A549 (cell line): ENCODE measurements at regions not wholly inside any gene's neighbourhood (a gene's known extent, or its start where the extent isn't known, plus 50 kb on each side); places are given as distances from the start of the nearest gene placed in this dataset.

Source experiments
- CTCF ChIP-seq: fragments of >200 bp; sonication (Bioruptor Twin); formaldehyde crosslinking; IDR thresholded peaks from 3 replicates; pipeline ENCODE4 v1.5.1; 2016
- JUN ChIP-seq, 2 experiments: fragments of >200 bp; sonication (Bioruptor Twin); formaldehyde crosslinking; IDR thresholded peaks; 2 replicates in 1 of 2; 3 replicates in 1 of 2; pipeline ENCODE4 v1.6.1; 2016 to 2017
- MYC ChIP-seq: IDR thresholded peaks from 2 replicates; pipeline ENCODE4 v1.6.1; 2012; ENCODE audit warnings: mild to moderate bottlenecking, inconsistent platforms, low read length, improper control_type of control experiment, borderline replicate concordance

GRCh38 chr13:64028551-64028950 lies 2612.9 kb upstream of the PCDH20 start:
- no peak for TF ChIP-seq JUN (IDR thresholded peaks at IDR 0.05)
- TF ChIP-seq CTCF: no peak
- TF ChIP-seq MYC: no peak
